Neural cell (in vitro differentiated cells): ENCODE measurements at regions not wholly inside any gene's neighbourhood (a gene's known extent, or its start where the extent isn't known, plus 50 kb on each side); places are given as distances from the start of the nearest gene placed in this dataset.

Experiments
- H2AFZ ChIP-seq: fragments of 200-600, 300-800 bp; sonication (generic), shearing (Covaris generic); 2 replicates; pipeline ENCODE4 v1.6.0; 2014; ENCODE audit warnings: low read depth, mild to moderate bottlenecking, antibody characterized with exemption, low read length, moderate library complexity
- H3F3A ChIP-seq: fragments of 200-600 bp; shearing (Covaris generic); 2 replicates; pipeline ENCODE4 v1.6.1; 2016; ENCODE audit warnings: mild to moderate bottlenecking, moderate library complexity, mixed read lengths, antibody characterized with exemption, low read length; ENCODE audit not compliant: insufficient read depth, poor library complexity, severe bottlenecking
- H3K27ac ChIP-seq: fragments of 200-600, 300-800 bp; sonication (generic), shearing (Covaris generic); 2 replicates; pipeline ENCODE4 v1.5.1; 2014; ENCODE audit warnings: mild to moderate bottlenecking, low read length, moderate library complexity
- H3K27me3 ChIP-seq: fragments of 300-800, 200-600 bp; sonication (generic), shearing (Covaris generic); 2 replicates; pipeline ENCODE4 v1.6.0; 2014; ENCODE audit warnings: mild to moderate bottlenecking, low read depth, low read length, moderate library complexity; ENCODE audit not compliant: insufficient read depth
- H3K36me3 ChIP-seq: fragments of 300-800, 200-600 bp; sonication (generic), shearing (Covaris generic); 2 replicates; pipeline ENCODE4 v1.5.1; 2014; ENCODE audit warnings: mild to moderate bottlenecking, antibody characterized with exemption, low read length, moderate library complexity; ENCODE audit not compliant: insufficient read depth
- H3K4me2 ChIP-seq: fragments of 300-800, 200-600 bp; sonication (generic), shearing (Covaris generic); 2 replicates; pipeline ENCODE4 v1.6.0; 2014; ENCODE audit warnings: mild to moderate bottlenecking, low read length
- H3K4me3 ChIP-seq: fragments of 300-800, 200-600 bp; sonication (generic), shearing (Covaris generic); 2 replicates; pipeline ENCODE4 v1.5.1; 2014; ENCODE audit warnings: mild to moderate bottlenecking, low read length, moderate library complexity
- H3K79me2 ChIP-seq: fragments of 200-600 bp; shearing (Covaris generic); replicated peaks from 2 replicates; pipeline ENCODE4 v1.6.0; 2014; ENCODE audit warnings: mild to moderate bottlenecking, low read length, moderate library complexity; ENCODE audit not compliant: insufficient read depth
- H3K9ac ChIP-seq: fragments of 300-800, 200-600 bp; sonication (generic), shearing (Covaris generic); 2 replicates; pipeline ENCODE4 v1.6.1; 2016; ENCODE audit warnings: mild to moderate bottlenecking, low read length, mixed read lengths
- H3K9me2 ChIP-seq: fragments of 200-600 bp; shearing (Covaris generic); 2 replicates; pipeline ENCODE4 v1.6.1; 2016; ENCODE audit warnings: mild to moderate bottlenecking, low read length, mixed read lengths; ENCODE audit not compliant: insufficient read depth
- H3K9me3 ChIP-seq: fragments of 200-600, 300-800 bp; sonication (generic), shearing (Covaris generic); 2 replicates; pipeline ENCODE4 v1.6.1; 2016; ENCODE audit warnings: mild to moderate bottlenecking, mixed run types, low read length, moderate library complexity, mixed read lengths
- H4K20me1 ChIP-seq: fragments of 200-600 bp; shearing (Covaris generic); 2 replicates; pipeline ENCODE4 v1.6.1; 2016; ENCODE audit warnings: mild to moderate bottlenecking, mixed run types; ENCODE audit not compliant: insufficient read depth
- CTCF ChIP-seq: fragments of 450-650 bp; IDR thresholded peaks from 2 replicates; pipeline ENCODE4 v1.5.1; 2014; ENCODE audit warnings: antibody characterized with exemption, mild to moderate bottlenecking, moderate library complexity; ENCODE audit not compliant: poor library complexity, severe bottlenecking
- EP300 ChIP-seq: fragments of 450-650 bp; conservative IDR thresholded peaks from 2 replicates; pipeline ENCODE4 v1.6.1; 2014; ENCODE audit warnings: antibody characterized with exemption, mild to moderate bottlenecking, moderate library complexity; ENCODE audit not compliant: poor library complexity, severe bottlenecking
- EZH2 ChIP-seq: fragments of 200-600, 300-800 bp; shearing (Covaris generic), sonication (generic); IDR thresholded peaks from 2 replicates; pipeline ENCODE4 v1.6.1; 2014; ENCODE audit warnings: antibody characterized with exemption, low read length, borderline replicate concordance, mild to moderate bottlenecking; ENCODE audit not compliant: insufficient read depth, poor library complexity, severe bottlenecking
- MXI1 ChIP-seq: fragments of 450-650 bp; conservative IDR thresholded peaks from 2 replicates; pipeline ENCODE4 v1.6.1; 2014; ENCODE audit warnings: antibody characterized with exemption, mild to moderate bottlenecking; ENCODE audit not compliant: poor library complexity, severe bottlenecking
- POLR2AphosphoS5 ChIP-seq: IDR thresholded peaks from 2 replicates; pipeline ENCODE4 v1.6.1; 2012
- RAD21 ChIP-seq: fragments of 450-650 bp; conservative IDR thresholded peaks from 2 replicates; pipeline ENCODE4 v1.6.1; 2014; ENCODE audit warnings: antibody characterized with exemption, mild to moderate bottlenecking, moderate library complexity
- REST ChIP-seq: IDR thresholded peaks from 2 replicates; pipeline ENCODE4 v1.6.1; 2012; ENCODE audit warnings: borderline replicate concordance
- SMC3 ChIP-seq: fragments of 450-650 bp; conservative IDR thresholded peaks from 2 replicates; pipeline ENCODE4 v1.6.1; 2014; ENCODE audit warnings: antibody characterized with exemption, mild to moderate bottlenecking, moderate library complexity; ENCODE audit not compliant: poor library complexity
- TAF1 ChIP-seq: IDR thresholded peaks from 2 replicates; pipeline ENCODE4 v1.6.1; 2012; ENCODE audit warnings: low read depth

- H3K36me3 ChIP-seq: no peaks in the 10 kb centered on the region
- H3F3A ChIP-seq: no peaks in the 10 kb centered on the region
- no peak overlapping the region for H3K9ac ChIP-seq
- no peaks in the 10 kb centered on the region for H4K20me1 ChIP-seq
- H3K79me2 ChIP-seq: no peaks in the 10 kb centered on the region
- H3K27ac ChIP-seq: peak overlapping the region; percentile 67
- H3K27me3 ChIP-seq: no peaks in the 10 kb centered on the region
- no peaks in the 10 kb centered on the region for H3K9me2 ChIP-seq
- TF ChIP-seq SMC3 (no peak), RAD21 (peak; percentile 31), MXI1 (no peak), CTCF (no peak), EZH2 (no peak), REST (peak; percentile 92), TAF1 (no peak), POLR2AphosphoS5 (peak; percentile 31), EP300 (peak; percentile 71)
- no peak overlapping the region for H2AFZ ChIP-seq
- H3K4me3 ChIP-seq: no peak overlapping the region
- no peaks in the 10 kb centered on the region for H3K9me3 ChIP-seq
- H3K4me2 ChIP-seq: peak overlapping the region; percentile 50
Measured at GRCh38 chr9:31490551-31491106, 893.8 kb upstream of the ACO1 start.

- H3K9ac ChIP-seq: no peak overlapping the region
- H3K27me3 ChIP-seq: no peaks in the 10 kb centered on the region
- H3K27ac ChIP-seq: no peak overlapping the region
- H3K79me2 ChIP-seq: no peaks in the 10 kb centered on the region
- TF ChIP-seq TAF1 (no peak), MXI1 (no peak), CTCF (no peak), EP300 (no peak), EZH2 (no peak), SMC3 (no peak), RAD21 (no peak), POLR2AphosphoS5 (no peak), REST (no peak)
- H3K9me3 ChIP-seq: no peaks in the 10 kb centered on the region
- no peaks in the 10 kb centered on the region for H4K20me1 ChIP-seq
- H3K4me3 ChIP-seq: no peak overlapping the region
- H3K9me2 ChIP-seq: no peaks in the 10 kb centered on the region
- no peak overlapping the region for H3K4me2 ChIP-seq
- no peaks in the 10 kb centered on the region for H3F3A ChIP-seq
- H3K36me3 ChIP-seq: no peaks in the 10 kb centered on the region
- H2AFZ ChIP-seq: no peak overlapping the region
Measured at GRCh38 chr9:31492229-31492628, 892.2 kb upstream of the ACO1 start.
